ENCODE measurements at regions not wholly inside any gene's neighbourhood (a gene's known extent, or its start where the extent isn't known, plus 50 kb on each side); places are given as distances from the start of the nearest gene placed in this dataset.

DNA sequence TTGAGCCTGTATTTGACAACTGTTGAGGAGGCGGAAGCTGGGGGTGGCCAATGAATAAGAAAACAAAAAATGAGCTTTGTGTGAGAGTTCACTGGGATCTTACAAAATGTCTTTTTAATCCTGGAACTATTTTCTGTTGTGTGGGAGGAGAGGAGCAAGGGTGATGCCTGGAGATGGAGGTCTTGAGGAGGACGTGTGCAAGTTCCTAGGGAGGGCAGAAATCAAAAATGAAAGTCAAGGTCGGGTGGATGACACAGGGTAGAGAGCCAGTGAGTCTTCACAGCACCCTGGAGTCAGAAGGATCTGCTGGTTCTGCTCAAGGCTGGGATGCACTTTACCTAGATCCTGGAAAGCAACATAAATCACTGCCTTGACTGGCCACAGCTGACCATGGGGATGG is 180.3 kb upstream of the PKDCC start (continued):
- no peak for TF ChIP-seq RCOR1 (IDR thresholded peaks at IDR 0.05; ENCODE audit: low read depth, low read length)
- no peak for TF ChIP-seq EHF (CRISPR knock-in tag; IDR thresholded peaks at IDR 0.05)
- no peak for TF ChIP-seq RARB (CRISPR knock-in tag; IDR thresholded peaks at IDR 0.05)
- no peak for TF ChIP-seq CEBPB (IDR thresholded peaks at IDR 0.05)
- no peak for TF ChIP-seq RAD21 (conservative IDR thresholded peaks at IDR 0.05 in 1 of 2, IDR thresholded peaks at IDR 0.05 in 1 of 2)
- TF ChIP-seq, protein P1, sequence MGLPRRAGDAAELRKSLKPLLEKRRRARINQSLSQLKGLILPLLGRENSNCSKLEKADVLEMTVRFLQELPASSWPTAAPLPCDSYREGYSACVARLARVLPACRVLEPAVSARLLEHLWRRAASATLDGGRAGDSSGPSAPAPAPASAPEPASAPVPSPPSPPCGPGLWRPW (IDR thresholded peaks at IDR 0.05) = no peak

DNA sequence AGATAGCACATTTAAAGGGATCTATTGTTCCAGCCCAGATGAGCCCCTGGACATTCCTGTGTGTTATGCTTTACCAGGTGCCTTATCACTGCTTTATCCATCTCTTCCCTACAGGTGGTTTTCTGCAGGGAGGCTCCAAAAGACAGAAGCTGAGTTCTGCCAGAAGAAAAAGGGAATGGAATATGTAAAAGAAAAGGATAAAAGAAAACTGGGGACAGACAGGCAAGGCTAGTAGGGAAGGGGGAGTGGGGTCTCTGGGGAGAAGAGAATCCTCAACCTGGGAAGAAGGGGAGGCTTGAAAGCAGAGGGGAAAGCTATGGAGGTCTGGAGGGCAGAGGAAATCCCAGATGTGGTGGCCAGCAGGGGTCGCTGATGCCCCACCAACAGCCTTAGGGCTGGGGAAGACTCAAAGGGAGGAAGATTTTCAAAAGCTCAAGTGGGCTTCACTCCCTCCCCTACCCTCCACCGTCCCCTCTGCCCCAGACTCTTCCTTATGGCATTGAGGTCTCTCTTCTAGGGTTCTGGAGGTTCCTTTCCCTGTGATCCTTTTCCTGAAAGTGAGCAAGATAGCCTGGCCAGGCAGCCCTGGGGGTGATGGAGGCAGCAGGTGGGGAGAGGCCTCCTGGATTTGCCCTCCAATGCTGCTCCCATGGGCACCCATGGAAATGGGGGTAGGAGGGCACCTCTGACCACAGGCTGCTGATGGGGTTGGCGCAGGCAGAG is 178.1 kb upstream of the PKDCC start:
- ChIA-PET CTCF (interaction anchor here (0.5 to 18.2 kb wide), 62 partner anchors 9 to 1265 kb away, joined by 3 to 761 read pairs (median 5); partner anchors contain the start of gene PKDCC), POLR2A (interaction anchor here (0.5 to 1.1 kb wide), 4 partner anchors 28 to 178 kb away, joined by 3 to 5 read pairs (median 4); partner anchors contain the start of gene PKDCC)
- peak; percentile 99 to 100 for TF ChIP-seq RAD21 (conservative IDR thresholded peaks at IDR 0.05 in 1 of 2, IDR thresholded peaks at IDR 0.05 in 1 of 2)
- TF ChIP-seq FOSB (CRISPR knock-in tag; IDR thresholded peaks at IDR 0.05) = no peak
- no peak for TF ChIP-seq NFE2L2 (conservative IDR thresholded peaks at IDR 0.05; ENCODE audit: low read length)
- TF ChIP-seq, protein P2, sequence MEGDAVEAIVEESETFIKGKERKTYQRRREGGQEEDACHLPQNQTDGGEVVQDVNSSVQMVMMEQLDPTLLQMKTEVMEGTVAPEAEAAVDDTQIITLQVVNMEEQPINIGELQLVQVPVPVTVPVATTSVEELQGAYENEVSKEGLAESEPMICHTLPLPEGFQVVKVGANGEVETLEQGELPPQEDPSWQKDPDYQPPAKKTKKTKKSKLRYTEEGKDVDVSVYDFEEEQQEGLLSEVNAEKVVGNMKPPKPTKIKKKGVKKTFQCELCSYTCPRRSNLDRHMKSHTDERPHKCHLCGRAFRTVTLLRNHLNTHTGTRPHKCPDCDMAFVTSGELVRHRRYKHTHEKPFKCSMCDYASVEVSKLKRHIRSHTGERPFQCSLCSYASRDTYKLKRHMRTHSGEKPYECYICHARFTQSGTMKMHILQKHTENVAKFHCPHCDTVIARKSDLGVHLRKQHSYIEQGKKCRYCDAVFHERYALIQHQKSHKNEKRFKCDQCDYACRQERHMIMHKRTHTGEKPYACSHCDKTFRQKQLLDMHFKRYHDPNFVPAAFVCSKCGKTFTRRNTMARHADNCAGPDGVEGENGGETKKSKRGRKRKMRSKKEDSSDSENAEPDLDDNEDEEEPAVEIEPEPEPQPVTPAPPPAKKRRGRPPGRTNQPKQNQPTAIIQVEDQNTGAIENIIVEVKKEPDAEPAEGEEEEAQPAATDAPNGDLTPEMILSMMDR (IDR thresholded peaks at IDR 0.05) = peak; percentile 96
- TF ChIP-seq ESRRA (IDR thresholded peaks at IDR 0.05; ENCODE audit: borderline replicate concordance, low read length) = no peak
- TF ChIP-seq HOXA7 (CRISPR knock-in tag; IDR thresholded peaks at IDR 0.05) = no peak
- peak; percentile 100 for TF ChIP-seq SMC3 (IDR thresholded peaks at IDR 0.05)
- no peak for TF ChIP-seq TP53 (CRISPR knock-in tag; IDR thresholded peaks at IDR 0.05)
- no peak for TF ChIP-seq ZSCAN20 (CRISPR knock-in tag; IDR thresholded peaks at IDR 0.05)
- no peak for TF ChIP-seq EP300 (IDR thresholded peaks at IDR 0.05)
- TF ChIP-seq, protein P3, sequence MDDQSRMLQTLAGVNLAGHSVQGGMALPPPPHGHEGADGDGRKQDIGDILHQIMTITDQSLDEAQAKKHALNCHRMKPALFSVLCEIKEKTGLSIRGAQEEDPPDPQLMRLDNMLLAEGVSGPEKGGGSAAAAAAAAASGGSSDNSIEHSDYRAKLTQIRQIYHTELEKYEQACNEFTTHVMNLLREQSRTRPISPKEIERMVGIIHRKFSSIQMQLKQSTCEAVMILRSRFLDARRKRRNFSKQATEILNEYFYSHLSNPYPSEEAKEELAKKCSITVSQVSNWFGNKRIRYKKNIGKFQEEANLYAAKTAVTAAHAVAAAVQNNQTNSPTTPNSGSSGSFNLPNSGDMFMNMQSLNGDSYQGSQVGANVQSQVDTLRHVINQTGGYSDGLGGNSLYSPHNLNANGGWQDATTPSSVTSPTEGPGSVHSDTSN (IDR thresholded peaks at IDR 0.05) = no peak
- TF ChIP-seq, protein P4, sequence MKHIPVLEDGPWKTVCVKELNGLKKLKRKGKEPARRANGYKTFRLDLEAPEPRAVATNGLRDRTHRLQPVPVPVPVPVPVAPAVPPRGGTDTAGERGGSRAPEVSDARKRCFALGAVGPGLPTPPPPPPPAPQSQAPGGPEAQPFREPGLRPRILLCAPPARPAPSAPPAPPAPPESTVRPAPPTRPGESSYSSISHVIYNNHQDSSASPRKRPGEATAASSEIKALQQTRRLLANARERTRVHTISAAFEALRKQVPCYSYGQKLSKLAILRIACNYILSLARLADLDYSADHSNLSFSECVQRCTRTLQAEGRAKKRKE (CRISPR knock-in tag; IDR thresholded peaks at IDR 0.05; ENCODE audit: low read depth) = no peak
- TF ChIP-seq, protein P5, sequence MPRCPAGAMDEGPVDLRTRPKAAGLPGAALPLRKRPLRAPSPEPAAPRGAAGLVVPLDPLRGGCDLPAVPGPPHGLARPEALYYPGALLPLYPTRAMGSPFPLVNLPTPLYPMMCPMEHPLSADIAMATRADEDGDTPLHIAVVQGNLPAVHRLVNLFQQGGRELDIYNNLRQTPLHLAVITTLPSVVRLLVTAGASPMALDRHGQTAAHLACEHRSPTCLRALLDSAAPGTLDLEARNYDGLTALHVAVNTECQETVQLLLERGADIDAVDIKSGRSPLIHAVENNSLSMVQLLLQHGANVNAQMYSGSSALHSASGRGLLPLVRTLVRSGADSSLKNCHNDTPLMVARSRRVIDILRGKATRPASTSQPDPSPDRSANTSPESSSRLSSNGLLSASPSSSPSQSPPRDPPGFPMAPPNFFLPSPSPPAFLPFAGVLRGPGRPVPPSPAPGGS (IDR thresholded peaks at IDR 0.05) = no peak
- TF ChIP-seq HOXB13 (CRISPR knock-in tag; IDR thresholded peaks at IDR 0.05; ENCODE audit: low read depth) = no peak; the same call in 1 of the 2 replicates
- no peak for TF ChIP-seq SREBF2 (IDR thresholded peaks at IDR 0.05)
- H3K4me3 ChIP-seq = no peak overlapping the region
- peak; percentile 89 to 96 for ATAC-seq
- no peak overlapping the region for H3K4me2 ChIP-seq
- FAIRE-seq = no peak
- peak overlapping the region; percentile 73 to 85 for H3K27ac ChIP-seq
- WGBS (ENCODE audit: missing lambda C conversion rate) = 31% methylated on average over 3 of the region's 3 CpGs
- no peaks in the 10 kb centered on the region for H3K9me3 ChIP-seq
- peak; percentile 75 to 76 for DNase-seq (ENCODE audit: low read depth in 1 of 2, low spot score in 1 of 2)
- H3K4me1 ChIP-seq = peaks cover 62% of the 10 kb centered on the region

Measured in A549 (cell line).